ENCODE measurements at regions not wholly inside any gene's neighbourhood (a gene's known extent, or its start where the extent isn't known, plus 50 kb on each side); places are given as distances from the start of the nearest gene placed in this dataset.

- no peak for ATAC-seq
Measured at GRCh38 chr1:95699149-95699953, 465.3 kb downstream of the RWDD3 start.

DNA sequence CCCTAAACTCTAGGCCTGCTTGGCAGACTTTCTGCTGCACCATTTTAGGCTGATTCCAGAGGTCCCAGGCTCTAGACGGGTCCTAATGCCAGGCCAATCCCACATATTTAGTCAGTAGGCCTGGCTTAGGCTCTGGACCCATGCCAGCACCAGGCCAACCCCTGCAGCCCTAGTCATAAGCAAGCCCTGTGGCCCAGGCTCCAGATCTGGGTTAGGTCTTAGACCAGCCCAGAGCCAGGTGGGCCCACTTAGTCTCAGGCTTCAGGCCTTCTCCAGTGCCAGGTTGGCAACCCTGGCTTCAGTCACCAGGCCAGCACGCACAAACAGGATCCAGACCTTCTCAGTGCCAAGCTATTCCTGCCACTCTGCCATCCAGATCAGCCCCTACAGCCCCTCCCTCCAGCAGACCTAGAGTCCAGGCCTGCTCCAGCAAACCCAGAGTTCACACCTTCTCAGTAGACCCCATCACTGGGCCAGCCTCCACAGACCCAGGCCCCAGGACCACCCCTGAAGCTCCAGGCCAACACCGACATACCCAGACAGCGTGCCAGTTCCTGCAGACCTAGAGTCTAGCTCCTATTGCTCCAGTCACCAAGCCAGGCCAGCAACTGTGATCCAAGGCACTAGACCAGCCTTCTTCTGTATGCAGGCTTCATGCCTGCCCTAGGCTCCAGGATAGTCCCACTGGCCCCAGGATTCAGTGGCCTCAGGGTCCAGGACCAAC is 467.6 kb downstream of the RWDD3 start:
- ATAC-seq, result peak; percentile 22

- no peak for ATAC-seq
Measured at GRCh38 chr1:95703046-95703445, 469.0 kb downstream of the RWDD3 start.

DNA sequence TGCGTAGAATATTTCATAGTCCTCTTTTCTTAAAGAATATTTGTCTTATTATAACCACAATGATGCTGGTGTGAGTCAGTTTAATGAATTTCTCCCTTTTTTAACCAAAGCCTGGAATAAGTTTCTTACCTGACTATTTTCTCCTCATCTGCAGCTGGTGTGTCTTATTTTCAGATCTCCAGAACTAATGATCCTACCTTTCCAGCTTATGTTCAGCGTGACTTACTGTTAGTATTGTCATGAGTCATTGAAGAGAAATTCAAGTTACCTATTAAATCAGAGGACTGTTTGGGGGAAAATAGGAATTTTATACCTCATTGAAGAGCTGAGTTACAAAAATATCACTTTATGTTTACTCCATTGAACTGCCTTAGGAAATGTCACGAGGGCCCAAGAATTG is 482.1 kb downstream of the RWDD3 start:
- ATAC-seq, result no peak

GRCh38 chr1:95716550-95716949 is 482.5 kb downstream of the RWDD3 start:
- ATAC-seq, result no peak

- peak; percentile 95 for ATAC-seq
Measured at GRCh38 chr1:95723346-95723745, 489.3 kb downstream of the RWDD3 start.

- ATAC-seq, result no peak
Measured at GRCh38 chr1:95728841-95729240, 494.8 kb downstream of the RWDD3 start.

GRCh38 chr1:95730986-95731385 is 497.0 kb downstream of the RWDD3 start:
- ATAC-seq, result peak; percentile 74

DNA sequence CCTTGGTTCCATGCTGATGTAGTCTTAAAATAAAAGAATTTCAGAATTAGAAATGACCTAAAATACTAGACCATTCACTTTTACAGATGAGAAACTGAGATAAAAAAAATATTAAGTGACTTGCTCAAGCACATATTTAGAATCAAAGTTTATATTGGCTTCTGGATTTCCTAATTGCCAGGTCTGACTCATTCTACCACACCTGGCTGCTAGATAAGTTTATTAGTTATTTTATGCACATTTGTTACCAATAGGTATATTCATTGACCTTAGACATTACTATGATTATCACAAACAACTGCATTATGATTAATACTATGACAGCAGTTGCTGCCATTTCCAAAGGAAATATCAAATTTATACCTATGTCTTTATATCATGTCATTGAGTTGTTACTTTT is 497.5 kb downstream of the RWDD3 start:
- no peak for ATAC-seq

GRCh38 chr1:95733031-95733430 is 499.0 kb downstream of the RWDD3 start:
- ATAC-seq, result no peak

- ATAC-seq, result no peak
Measured at GRCh38 chr1:95733671-95734070, 499.7 kb downstream of the RWDD3 start.

DNA sequence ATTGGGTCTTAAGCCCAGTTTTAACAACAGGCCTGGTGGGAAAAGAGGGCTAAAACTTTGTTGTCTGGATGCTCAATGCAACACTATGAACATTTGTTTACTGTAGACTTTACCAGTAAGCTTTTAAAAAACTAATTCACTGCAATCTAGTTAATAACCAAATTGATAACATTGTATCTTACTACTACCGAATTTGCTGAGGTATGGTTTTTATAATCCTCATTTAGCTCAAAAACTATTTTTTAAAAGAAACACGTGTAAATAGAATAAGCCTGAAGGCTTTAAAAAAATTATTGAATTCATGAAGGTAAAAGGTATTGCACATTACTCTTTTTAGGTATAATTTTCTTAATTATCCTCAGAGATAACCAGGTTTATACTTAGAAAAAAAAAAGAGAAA is 500.6 kb downstream of the RWDD3 start:
- ATAC-seq, result no peak

- peak; percentile 98 for ATAC-seq
Measured at GRCh38 chr1:95742591-95743089, 508.6 kb downstream of the RWDD3 start.

GRCh38 chr1:95744731-95745130 is 510.7 kb downstream of the RWDD3 start:
- ATAC-seq, result no peak

GRCh38 chr1:95752515-95753381 is 518.7 kb downstream of the RWDD3 start:
- peak; percentile 29 for ATAC-seq

DNA sequence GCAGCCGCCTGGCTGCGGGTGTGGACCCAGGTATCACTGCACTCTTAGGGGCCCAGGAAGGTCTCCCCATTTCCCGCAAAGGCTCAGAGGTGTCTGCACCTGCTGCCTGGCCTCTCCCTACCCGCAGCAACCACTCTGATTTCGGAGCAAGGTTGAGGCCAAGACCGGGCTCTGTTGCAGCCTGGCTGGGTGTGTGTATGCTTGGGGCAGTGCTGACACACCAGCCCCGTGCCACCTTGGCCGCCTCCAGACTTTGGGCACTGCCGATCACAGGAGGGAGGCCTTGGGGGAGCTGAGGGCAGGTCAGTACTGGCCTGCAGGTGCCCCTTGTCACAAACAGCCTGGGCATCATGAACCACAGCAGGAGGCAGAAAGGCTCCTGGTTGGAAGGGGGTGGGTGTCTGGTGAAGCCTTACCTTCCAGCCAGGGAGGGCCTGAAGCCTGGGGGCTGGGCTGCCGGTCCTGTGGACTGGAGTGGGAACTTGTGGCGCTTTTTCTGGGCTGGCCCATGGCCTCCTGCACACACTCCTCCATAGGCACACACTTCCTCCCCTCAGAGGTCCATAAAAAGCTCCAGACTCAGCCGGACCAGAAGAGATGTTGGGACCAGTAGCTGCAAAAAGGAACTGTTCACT is 519.5 kb downstream of the RWDD3 start:
- ATAC-seq, result peak; percentile 31

DNA sequence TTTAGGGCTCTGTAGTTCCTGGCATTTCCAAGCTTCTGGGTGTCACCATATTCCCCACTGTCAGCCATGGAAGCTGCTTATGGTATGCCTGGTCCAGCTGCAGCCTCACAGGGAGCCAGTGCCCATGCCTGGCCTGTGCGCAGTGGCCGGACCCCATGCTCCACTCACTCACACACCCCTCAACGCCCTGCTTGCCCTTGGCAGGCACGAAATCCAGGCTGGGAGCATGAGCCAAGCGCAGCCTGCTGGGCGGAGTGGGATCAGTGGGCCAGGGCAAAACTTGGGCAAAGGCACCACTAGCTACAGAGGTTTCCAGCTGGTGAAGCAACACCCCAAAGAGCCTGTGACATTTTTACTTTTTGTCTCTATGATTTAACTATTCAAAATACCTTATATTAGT is 520.4 kb downstream of the RWDD3 start:
- no peak for ATAC-seq

DNA sequence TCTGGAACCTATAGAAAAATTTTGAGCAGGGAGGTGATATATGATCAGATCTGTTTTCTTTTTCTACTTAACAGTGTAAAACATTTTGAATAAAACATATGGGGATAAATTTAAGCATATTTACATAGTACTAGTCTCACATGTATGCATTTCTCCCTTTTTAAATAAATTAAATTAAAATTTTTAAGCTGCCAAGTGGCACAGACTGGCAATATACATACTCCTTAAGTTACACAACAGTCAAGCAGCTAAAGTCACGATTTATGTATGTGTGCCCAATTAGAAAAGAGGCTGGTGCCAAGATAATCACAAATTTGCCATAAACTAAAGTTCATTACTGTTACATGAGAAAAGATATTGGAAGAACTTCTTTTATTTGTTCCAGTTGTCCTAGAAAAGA is 532.0 kb downstream of the RWDD3 start:
- ATAC-seq, result no peak

DNA sequence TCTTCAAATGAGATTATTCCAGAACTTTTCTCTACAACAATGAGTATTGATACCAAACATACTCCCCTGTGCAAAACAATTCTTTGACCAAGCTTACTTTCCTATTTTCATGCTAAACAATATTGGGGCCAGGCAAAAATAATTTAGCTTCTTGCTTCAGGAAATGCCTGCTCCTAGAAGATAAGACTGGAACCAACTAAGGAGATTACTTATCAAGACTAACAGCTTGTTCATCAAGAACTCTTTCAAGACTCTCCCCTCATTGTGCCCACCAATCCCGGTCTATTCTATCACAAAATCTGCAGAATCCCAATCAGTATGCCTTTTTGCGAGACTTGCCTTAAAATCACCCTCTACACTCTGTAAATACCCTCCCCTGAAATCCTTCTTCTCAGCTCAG is 536.6 kb downstream of the RWDD3 start:
- ATAC-seq, result no peak

DNA sequence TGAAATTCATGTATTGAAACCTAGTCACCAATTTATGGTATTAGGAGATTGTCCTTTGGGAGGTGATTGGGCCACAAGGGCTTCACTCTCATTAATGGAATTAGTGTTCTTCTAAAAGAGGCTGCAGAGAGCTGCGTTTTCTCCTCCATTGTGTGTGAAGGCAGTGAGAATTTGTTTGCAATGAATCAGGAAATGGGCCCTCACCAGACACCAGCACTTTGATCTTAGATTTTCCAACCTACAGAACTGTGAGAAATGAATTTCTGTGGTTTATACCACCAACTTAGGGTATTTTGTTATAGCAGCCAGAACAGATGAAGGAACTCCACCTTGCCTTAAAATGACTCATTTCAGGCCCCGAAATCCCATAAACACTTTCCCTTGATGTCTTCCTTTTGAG is 544.2 kb downstream of the RWDD3 start:
- no peak for ATAC-seq

GRCh38 chr1:95780836-95781235 is 546.8 kb downstream of the RWDD3 start:
- no peak for ATAC-seq

DNA sequence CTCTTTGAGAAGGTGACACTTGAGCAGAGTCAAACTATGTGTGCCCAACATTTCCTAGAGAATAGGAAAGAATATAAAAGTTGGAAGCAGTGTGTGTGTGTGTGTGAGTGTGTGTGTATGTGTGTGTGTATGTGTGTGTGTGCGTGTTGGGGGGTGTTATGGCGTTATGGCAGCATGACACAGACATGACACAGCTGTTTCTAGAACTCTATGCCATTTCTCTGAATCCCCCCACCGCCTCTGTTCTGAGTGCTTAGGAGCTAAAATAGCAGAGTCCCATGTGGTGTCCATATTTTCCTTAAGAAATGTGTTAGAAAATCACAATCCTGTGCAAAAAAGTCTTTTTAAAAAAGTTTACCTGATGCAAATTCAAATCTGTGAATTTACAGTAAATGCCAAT is 556.1 kb downstream of the RWDD3 start:
- ATAC-seq, result no peak

DNA sequence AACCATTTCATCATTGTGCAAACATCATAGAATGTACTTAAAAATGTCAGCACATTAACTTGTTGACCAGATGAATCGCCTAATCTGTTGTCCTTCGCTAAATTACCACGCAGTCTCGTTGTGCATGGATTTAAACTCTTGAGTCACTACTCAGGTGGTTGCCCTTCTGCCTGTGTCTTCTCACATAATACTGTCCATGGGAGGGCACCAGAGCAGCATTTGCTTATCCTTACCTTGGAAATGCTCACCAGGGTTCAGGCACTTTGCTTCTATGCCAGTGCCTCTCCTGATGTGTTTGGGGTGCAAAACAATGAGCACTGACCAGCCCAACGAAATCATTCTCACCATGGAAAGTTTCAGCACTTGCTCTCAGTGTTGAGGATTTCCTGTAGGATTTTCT is 559.9 kb downstream of the RWDD3 start:
- peak; percentile 54 for ATAC-seq
